Coronary artery (tissue), 2 donors: ENCODE measurements at regions not wholly inside any gene's neighbourhood (a gene's known extent, or its start where the extent isn't known, plus 50 kb on each side); places are given as distances from the start of the nearest gene placed in this dataset.

Source experiments
- DNase-seq: peaks from one replicate; pipeline ENCODE4 v3.0.0-alpha.2; 2017; ENCODE audit warnings: low spot score
- H3K27ac ChIP-seq, 2 donors: fragments of 200-600 bp; sonication (generic); one replicate each; pipeline ENCODE4 v1.5.1; 2016 to 2019
- H3K4me3 ChIP-seq: fragments of 200-600 bp; sonication (generic); 2 replicates; pipeline ENCODE4 v1.5.1; 2016; ENCODE audit warnings: mild to moderate bottlenecking, moderate library complexity
- CTCF ChIP-seq: fragments of 200-600 bp; sonication (generic); IDR thresholded peaks from one replicate; pipeline ENCODE4 v1.5.1; 2019; ENCODE audit warnings: antibody characterized with exemption

GRCh38 chr5:135246923-135247795 lies 151.9 kb downstream of the MACROH2A1 start:
- TF ChIP-seq CTCF: no peak
- DNase-seq: peak; percentile 70
- Histone ChIP-seq H3K27ac (peak overlapping the region in 1 of 2 donors; percentile 11), H3K4me3 (peak overlapping the region; percentile 29)

GRCh38 chr5:135246605-135246922 lies 152.5 kb downstream of the MACROH2A1 start:
- peak overlapping the region in 1 of 2 donors; percentile 11 for H3K27ac ChIP-seq

GRCh38 chr5:135245521-135246499 lies 153.2 kb downstream of the MACROH2A1 start:
- TF ChIP-seq CTCF: no peak
- DNase-seq: peak; percentile 58
- H3K27ac ChIP-seq: peak overlapping the region in 1 of 2 donors; percentile 11
- no peak overlapping the region for H3K4me3 ChIP-seq

More at GRCh38 chr5:135246605-135246922, 152.5 kb downstream of the MACROH2A1 start:
- no peak for TF ChIP-seq CTCF
- H3K4me3 ChIP-seq: peak overlapping the region; percentile 29
- DNase-seq: peak; percentile 4

- Histone ChIP-seq H3K27ac (peak overlapping the region in 1 of 2 donors; percentile 81), H3K4me3 (no peak overlapping the region)
- TF ChIP-seq CTCF: no peak
- DNase-seq: peak; percentile 70
These were observed 154.4 kb downstream of the MACROH2A1 start for GRCh38 chr5:135244620-135245021.

- TF ChIP-seq CTCF: no peak
- Histone ChIP-seq H3K4me3 (no peak overlapping the region), H3K27ac (peak overlapping the region; percentile 81 to 84)
- peak; percentile 72 for DNase-seq
These were observed 155.3 kb downstream of the MACROH2A1 start for GRCh38 chr5:135243556-135244285.

- no peak for TF ChIP-seq CTCF
- H3K27ac ChIP-seq: peak overlapping the region; percentile 81 to 84
- peak; percentile 80 for DNase-seq
- H3K4me3 ChIP-seq: no peak overlapping the region
These were observed 156.0 kb downstream of the MACROH2A1 start for GRCh38 chr5:135242866-135243555.
